RWPE2 (cell line): ENCODE measurements at regions not wholly inside any gene's neighbourhood (a gene's known extent, or its start where the extent isn't known, plus 50 kb on each side); places are given as distances from the start of the nearest gene placed in this dataset.

Source experiments
- ATAC-seq: fragments of 200-7000 bp; cut with Tn5 transposase; 3 replicates; pipeline ENCODE4 v1.9.1; 2021; ENCODE audit warnings: low read depth
- DNase-seq: peaks from one replicate; pipeline ENCODE4 v3.0.0-alpha.2; 2020; ENCODE audit warnings: low spot score
- H3K27ac ChIP-seq: fragments of 450-650 bp; 2 replicates; pipeline ENCODE4 v1.5.1; 2017; ENCODE audit warnings: mild to moderate bottlenecking; ENCODE audit not compliant: poor library complexity, severe bottlenecking
- H3K27me3 ChIP-seq: fragments of 250-450 bp; sonication (Bioruptor Pico); 2 replicates; pipeline ENCODE4 v1.5.1; 2021; ENCODE audit warnings: mild to moderate bottlenecking, moderate library complexity; ENCODE audit not compliant: insufficient read depth, poor library complexity, severe bottlenecking
- H3K36me3 ChIP-seq: fragments of 250-450 bp; sonication (Bioruptor Pico); 2 replicates; pipeline ENCODE4 v1.5.1; 2020; ENCODE audit warnings: low read depth, mild to moderate bottlenecking, moderate library complexity
- H3K4me1 ChIP-seq: fragments of 250-450 bp; sonication (Bioruptor Pico); 2 replicates; pipeline ENCODE4 v1.5.1; 2021; ENCODE audit warnings: mild to moderate bottlenecking, moderate library complexity; ENCODE audit not compliant: insufficient read depth, poor library complexity, severe bottlenecking
- H3K4me3 ChIP-seq: fragments of 250-450 bp; sonication (Bioruptor Pico); 2 replicates; pipeline ENCODE4 v1.5.1; 2021; ENCODE audit warnings: mild to moderate bottlenecking, moderate library complexity; ENCODE audit not compliant: severe bottlenecking
- H3K9me3 ChIP-seq: fragments of 250-450 bp; sonication (Bioruptor Pico); 2 replicates; pipeline ENCODE4 v1.5.1; 2021; ENCODE audit warnings: mild to moderate bottlenecking, moderate library complexity; ENCODE audit not compliant: severe bottlenecking
- CTCF ChIP-seq: fragments of 450-650 bp; IDR thresholded peaks from one replicate; pipeline ENCODE4 v1.5.1; 2017; ENCODE audit warnings: mild to moderate bottlenecking, moderate library complexity; ENCODE audit not compliant: poor library complexity, severe bottlenecking

- no peaks in the 10 kb centered on the region for H3K36me3 ChIP-seq
- H3K27ac ChIP-seq: no peak overlapping the region
- no peak for DNase-seq
- ATAC-seq: no peak
- H3K4me3 ChIP-seq: no peak overlapping the region
- H3K27me3 ChIP-seq: peaks cover 8% of the 10 kb centered on the region
- H3K4me1 ChIP-seq: no peaks in the 10 kb centered on the region
- H3K9me3 ChIP-seq: no peaks in the 10 kb centered on the region
- no peak for TF ChIP-seq CTCF
Observed at GRCh38 chr5:63293317-63293716, 668.9 kb downstream of the HTR1A start.

- Histone ChIP-seq H3K4me1 (no peaks in the 10 kb centered on the region), H3K27ac (no peak overlapping the region), H3K27me3 (peaks cover 3% of the 10 kb centered on the region), H3K36me3 (no peaks in the 10 kb centered on the region), H3K4me3 (no peak overlapping the region), H3K9me3 (no peaks in the 10 kb centered on the region)
- TF ChIP-seq CTCF: no peak
- DNase-seq: no peak
- ATAC-seq: no peak; the same call in 2 of the 3 replicates
Observed at GRCh38 chr5:63286724-63287123, 675.5 kb downstream of the HTR1A start.

DNA sequence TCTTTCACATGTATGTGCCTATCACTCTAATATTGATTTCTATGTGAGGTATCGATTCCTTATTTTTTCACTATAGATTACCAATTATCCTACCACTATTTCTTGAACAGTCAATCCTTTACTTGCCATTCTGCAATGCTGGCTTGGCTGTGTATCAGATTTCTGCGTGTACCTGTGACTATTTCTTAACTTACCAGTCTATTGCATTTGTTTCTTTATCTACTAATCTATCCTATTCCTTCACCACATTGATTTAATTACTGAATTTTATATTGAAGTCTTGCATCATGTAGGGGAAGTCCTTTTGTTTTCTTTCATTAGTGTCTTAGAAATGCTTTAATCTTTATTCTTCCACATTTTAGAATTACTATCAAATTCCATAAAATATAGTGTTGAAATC lies 684.8 kb downstream of the LRRC70 start:
- H3K4me3 ChIP-seq: no peak overlapping the region
- peaks cover 25% of the 10 kb centered on the region for H3K4me1 ChIP-seq
- no peak for DNase-seq
- H3K27ac ChIP-seq: peak overlapping the region; percentile 83
- H3K27me3 ChIP-seq: no peaks in the 10 kb centered on the region
- no peaks in the 10 kb centered on the region for H3K9me3 ChIP-seq
- ATAC-seq: no peak
- no peak for TF ChIP-seq CTCF
- no peaks in the 10 kb centered on the region for H3K36me3 ChIP-seq

GRCh38 chr5:63262185-63262981 lies 683.8 kb downstream of the LRRC70 start:
- Histone ChIP-seq H3K27ac (peak overlapping the region; percentile 83), H3K4me1 (peaks cover 25% of the 10 kb centered on the region), H3K36me3 (no peaks in the 10 kb centered on the region), H3K27me3 (no peaks in the 10 kb centered on the region), H3K4me3 (no peak overlapping the region), H3K9me3 (no peaks in the 10 kb centered on the region)
- TF ChIP-seq CTCF: no peak
- peak; percentile 83 for ATAC-seq
- DNase-seq: no peak

- DNase-seq (no peak), ATAC-seq (peak; percentile 50; the same call in 2 of the 3 replicates)
- TF ChIP-seq CTCF: no peak
- no peaks in the 10 kb centered on the region for H3K36me3 ChIP-seq
- H3K4me1 ChIP-seq: peaks cover 25% of the 10 kb centered on the region
- peak overlapping the region; percentile 83 for H3K27ac ChIP-seq
- no peaks in the 10 kb centered on the region for H3K27me3 ChIP-seq
- H3K4me3 ChIP-seq: no peak overlapping the region
- no peaks in the 10 kb centered on the region for H3K9me3 ChIP-seq
Observed at GRCh38 chr5:63261695-63262094, 683.1 kb downstream of the LRRC70 start.
